ENCODE measurements at regions not wholly inside any gene's neighbourhood (a gene's known extent, or its start where the extent isn't known, plus 50 kb on each side); places are given as distances from the start of the nearest gene placed in this dataset.

GRCh38 chr5:54621048-54621447 lies 103.5 kb downstream of the SNX18 start:
- TF ChIP-seq, protein P1, sequence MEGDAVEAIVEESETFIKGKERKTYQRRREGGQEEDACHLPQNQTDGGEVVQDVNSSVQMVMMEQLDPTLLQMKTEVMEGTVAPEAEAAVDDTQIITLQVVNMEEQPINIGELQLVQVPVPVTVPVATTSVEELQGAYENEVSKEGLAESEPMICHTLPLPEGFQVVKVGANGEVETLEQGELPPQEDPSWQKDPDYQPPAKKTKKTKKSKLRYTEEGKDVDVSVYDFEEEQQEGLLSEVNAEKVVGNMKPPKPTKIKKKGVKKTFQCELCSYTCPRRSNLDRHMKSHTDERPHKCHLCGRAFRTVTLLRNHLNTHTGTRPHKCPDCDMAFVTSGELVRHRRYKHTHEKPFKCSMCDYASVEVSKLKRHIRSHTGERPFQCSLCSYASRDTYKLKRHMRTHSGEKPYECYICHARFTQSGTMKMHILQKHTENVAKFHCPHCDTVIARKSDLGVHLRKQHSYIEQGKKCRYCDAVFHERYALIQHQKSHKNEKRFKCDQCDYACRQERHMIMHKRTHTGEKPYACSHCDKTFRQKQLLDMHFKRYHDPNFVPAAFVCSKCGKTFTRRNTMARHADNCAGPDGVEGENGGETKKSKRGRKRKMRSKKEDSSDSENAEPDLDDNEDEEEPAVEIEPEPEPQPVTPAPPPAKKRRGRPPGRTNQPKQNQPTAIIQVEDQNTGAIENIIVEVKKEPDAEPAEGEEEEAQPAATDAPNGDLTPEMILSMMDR (IDR thresholded peaks at IDR 0.05) = no peak
- no peak for TF ChIP-seq POLR2A (IDR thresholded peaks at IDR 0.05)
